Immature natural killer cell (primary cell): ENCODE measurements at regions not wholly inside any gene's neighbourhood (a gene's known extent, or its start where the extent isn't known, plus 50 kb on each side); places are given as distances from the start of the nearest gene placed in this dataset.

Experiments used
- DNase-seq, 3 donors: peaks; one replicate each; pipeline ENCODE4 v3.0.0; 2022; ENCODE audit warnings: mixed read lengths in 1 of 3
- H3K27ac Mint-ChIP-seq, 6 donors: one replicate each; pipeline ENCODE4 v1.8.0; 2020; ENCODE audit warnings: mixed read lengths in 6 of 6, mild to moderate bottlenecking in 5 of 6, inconsistent platforms in 4 of 6, moderate library complexity in 3 of 6
- H3K27me3 Mint-ChIP-seq, 3 donors: one replicate each; pipeline ENCODE4 v1.8.0; 2020 to 2021; ENCODE audit warnings: low read depth in 3 of 3, mild to moderate bottlenecking in 3 of 3, mixed read lengths in 3 of 3, moderate library complexity in 3 of 3, inconsistent platforms in 1 of 3
- H3K36me3 Mint-ChIP-seq, 3 donors: one replicate each; pipeline ENCODE4 v1.8.0; 2020; ENCODE audit warnings: mixed read lengths in 3 of 3, inconsistent platforms in 2 of 3, mild to moderate bottlenecking in 2 of 3
- H3K4me1 Mint-ChIP-seq, 2 donors: one replicate each; pipeline ENCODE4 v1.8.0; 2020; ENCODE audit warnings: inconsistent platforms in 2 of 2, mild to moderate bottlenecking in 2 of 2, mixed read lengths in 2 of 2, moderate library complexity in 1 of 2
- H3K4me3 Mint-ChIP-seq, 5 donors: one replicate each; pipeline ENCODE4 v1.8.0; 2020; ENCODE audit warnings: mild to moderate bottlenecking in 5 of 5, mixed read lengths in 5 of 5, inconsistent platforms in 3 of 5, moderate library complexity in 3 of 5
- H3K9me3 Mint-ChIP-seq, 6 donors: one replicate each; pipeline ENCODE4 v1.8.0; 2020; ENCODE audit warnings: mild to moderate bottlenecking in 6 of 6, mixed read lengths in 6 of 6, inconsistent platforms in 4 of 6, moderate library complexity in 3 of 6

DNA sequence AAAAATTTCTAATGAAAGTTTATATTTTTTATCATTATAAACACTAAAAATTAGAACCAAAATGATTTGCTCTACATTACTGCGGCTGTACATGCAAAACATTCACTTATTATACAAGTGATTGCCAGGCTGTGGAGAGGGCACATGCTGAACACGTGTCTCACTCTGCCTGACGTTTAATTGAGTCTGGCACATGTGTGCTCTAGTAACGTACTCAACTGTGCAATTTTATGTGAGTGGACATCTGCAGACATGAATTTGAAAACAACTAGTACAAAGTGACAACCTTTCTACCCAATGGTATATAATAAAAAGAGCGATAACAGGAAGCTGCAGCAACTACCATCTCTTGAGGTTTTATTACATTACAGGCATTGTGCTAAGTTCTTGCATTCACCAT, 341.4 kb downstream of the KLF12 start:
- Mint-ChIP-seq H3K4me3 (no peak overlapping the region), H3K9me3 (no peaks in the 10 kb centered on the region), H3K27ac (peak overlapping the region in 2 of 6 donors; percentile 39 to 60), H3K36me3 (peaks cover 0 to 3% (median 0%) of the 10 kb centered on the region in 3 donors), H3K4me1 (peaks cover 14 to 49% of the 10 kb centered on the region in 2 donors), H3K27me3 (peaks cover 0 to 6% (median 2%) of the 10 kb centered on the region in 3 donors)
- no peak for DNase-seq

DNA sequence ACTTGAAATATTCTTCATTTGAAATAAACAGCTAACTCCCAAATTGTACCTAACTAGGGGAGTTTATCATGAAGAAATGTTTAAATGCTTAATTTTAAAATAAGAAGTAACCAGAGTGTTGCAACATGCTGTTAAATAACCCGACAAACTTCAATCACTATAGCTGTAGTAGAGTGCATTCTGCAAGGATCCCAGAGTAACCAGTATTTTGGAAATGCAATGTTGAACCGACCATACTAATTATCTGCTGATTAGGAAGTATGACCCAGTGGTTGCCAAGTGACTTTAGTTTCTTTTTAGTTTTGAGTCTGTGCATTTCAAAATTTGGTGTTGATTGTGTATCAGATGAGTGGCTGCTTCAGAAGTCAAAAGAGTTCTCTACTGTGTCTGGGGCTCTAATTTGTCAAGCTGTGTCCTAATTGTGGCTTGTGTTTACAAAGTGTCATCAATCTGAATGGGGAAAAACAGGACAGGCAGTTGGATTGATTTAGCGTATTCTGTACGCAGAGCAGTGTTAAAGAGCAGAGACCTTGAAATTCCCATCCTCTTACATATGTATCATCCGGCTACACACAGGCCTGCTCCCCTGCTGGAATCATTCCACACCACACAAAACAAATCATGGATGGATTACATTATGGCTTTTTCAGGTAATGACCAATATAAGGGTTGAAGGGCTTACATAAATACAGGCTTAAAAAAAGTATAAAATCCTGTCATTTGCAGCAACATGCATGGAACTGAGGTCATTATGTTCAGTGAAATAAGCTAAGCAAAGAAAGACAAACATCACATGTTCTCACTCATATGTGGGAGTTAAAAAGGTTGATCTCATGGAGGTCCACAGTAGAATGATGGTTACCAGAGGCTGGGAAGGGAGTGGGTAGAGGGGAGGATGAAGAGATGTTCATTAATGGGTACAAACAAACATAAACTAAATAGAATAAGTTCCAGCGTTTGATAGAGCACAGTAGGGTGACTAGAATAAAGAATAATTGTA, 351.5 kb downstream of the KLF12 start:
- no peaks in the 10 kb centered on the region for H3K9me3 Mint-ChIP-seq
- H3K27me3 Mint-ChIP-seq, result peaks cover 0 to 3% (median 0%) of the 10 kb centered on the region in 3 donors
- H3K36me3 Mint-ChIP-seq, result peaks cover 5 to 23% (median 9%) of the 10 kb centered on the region in 3 donors
- H3K4me1 Mint-ChIP-seq, result peaks cover 19 to 50% of the 10 kb centered on the region in 2 donors
- H3K4me3 Mint-ChIP-seq, result no peak overlapping the region
- peak overlapping the region in 5 of 6 donors; percentile 8 to 61 (median 24) for H3K27ac Mint-ChIP-seq
- DNase-seq, result no peak

DNA sequence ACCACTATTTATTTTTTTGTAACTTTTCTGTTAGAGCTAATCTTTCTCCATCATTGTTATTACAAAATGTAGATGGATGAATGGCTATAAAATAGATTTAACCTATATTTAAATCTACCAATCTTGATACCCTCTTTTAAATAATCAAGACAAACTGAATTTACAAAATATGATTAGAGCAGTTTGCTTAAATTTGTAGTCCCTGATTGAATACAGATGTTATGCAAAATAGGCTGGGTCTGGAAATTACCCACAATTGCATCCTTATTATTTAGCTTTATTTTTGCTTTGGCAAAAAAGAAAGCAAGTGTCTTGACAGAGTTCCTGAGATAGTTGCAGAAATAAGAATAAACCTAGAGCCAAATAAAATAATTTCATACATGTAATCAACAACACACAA, 352.8 kb downstream of the KLF12 start:
- Mint-ChIP-seq H3K4me1 (peaks cover 24 to 50% of the 10 kb centered on the region in 2 donors), H3K36me3 (peaks cover 12 to 25% (median 14%) of the 10 kb centered on the region in 3 donors), H3K27ac (peak overlapping the region in 2 of 6 donors; percentile 9 to 26)

DNA sequence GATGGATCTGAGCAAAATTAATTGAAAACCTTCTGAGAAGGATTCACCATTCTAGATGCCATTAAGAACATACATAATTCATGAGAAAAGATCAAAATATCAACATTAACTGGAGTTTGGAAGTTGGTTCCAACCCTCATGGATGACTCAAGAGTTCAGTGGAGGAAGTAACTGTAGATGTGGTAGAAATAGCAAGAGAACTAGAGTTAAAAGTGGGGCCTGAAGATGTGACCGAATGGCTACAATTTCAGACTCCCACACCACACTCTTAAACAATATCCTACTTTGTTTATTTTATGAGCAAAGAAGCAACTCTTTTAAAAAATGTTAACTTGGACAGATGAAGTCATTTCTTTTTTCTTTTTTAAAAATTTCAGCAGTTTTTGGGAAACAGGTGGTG, 354.3 kb downstream of the KLF12 start:
- peaks cover 0 to 3% (median 2%) of the 10 kb centered on the region in 3 donors for H3K27me3 Mint-ChIP-seq
- no peaks in the 10 kb centered on the region for H3K9me3 Mint-ChIP-seq
- H3K4me3 Mint-ChIP-seq, result no peak overlapping the region
- H3K4me1 Mint-ChIP-seq, result peaks cover 24 to 44% of the 10 kb centered on the region in 2 donors
- DNase-seq, result no peak
- peak overlapping the region in 2 of 6 donors; percentile 7 to 41 for H3K27ac Mint-ChIP-seq
- peaks cover 10 to 22% (median 12%) of the 10 kb centered on the region in 3 donors for H3K36me3 Mint-ChIP-seq

More for the DNA sequence above, 352.8 kb downstream of the KLF12 start:
- Mint-ChIP-seq H3K9me3 (no peaks in the 10 kb centered on the region), H3K4me3 (no peak overlapping the region), H3K27me3 (peaks cover 0 to 3% (median 2%) of the 10 kb centered on the region in 3 donors)
- no peak for DNase-seq

DNA sequence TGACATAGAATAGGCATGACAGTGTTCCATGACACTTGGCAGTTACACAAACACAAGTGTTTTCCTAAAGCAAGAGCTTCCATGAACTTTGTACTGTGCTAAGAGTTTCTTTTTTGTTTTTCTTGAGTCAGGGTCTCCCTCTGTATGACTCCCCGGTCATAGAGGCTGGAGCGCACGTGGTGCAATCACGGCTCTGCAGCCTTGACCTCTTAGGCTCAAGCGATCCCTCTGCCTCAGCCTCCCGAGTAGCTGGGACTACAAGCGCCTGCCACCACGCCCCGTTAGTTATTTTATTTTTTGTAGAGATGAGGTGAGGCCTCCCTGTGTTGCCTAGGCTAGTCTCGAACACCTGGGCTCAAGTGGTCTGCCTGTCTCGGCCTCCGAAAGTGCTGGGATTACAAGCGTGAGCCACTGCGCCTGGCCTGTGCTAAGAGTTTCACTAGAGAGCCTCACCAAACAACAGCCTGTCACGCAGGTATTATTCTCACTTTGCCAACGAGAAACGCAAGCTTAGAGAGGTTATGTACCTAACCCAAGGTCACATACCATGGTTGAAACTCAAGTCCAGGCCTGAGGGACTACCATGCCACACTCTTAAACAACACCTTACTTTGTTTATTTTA, 355.9 kb downstream of the KLF12 start:
- no peak for DNase-seq
- no peaks in the 10 kb centered on the region for H3K9me3 Mint-ChIP-seq
- no peak overlapping the region for H3K4me3 Mint-ChIP-seq
- H3K4me1 Mint-ChIP-seq, result peaks cover 18 to 29% of the 10 kb centered on the region in 2 donors
- peaks cover 10 to 26% (median 12%) of the 10 kb centered on the region in 3 donors for H3K36me3 Mint-ChIP-seq
- peak overlapping the region in 1 of 6 donors; percentile 7 for H3K27ac Mint-ChIP-seq
- peaks cover 0 to 2% (median 0%) of the 10 kb centered on the region in 3 donors for H3K27me3 Mint-ChIP-seq

DNA sequence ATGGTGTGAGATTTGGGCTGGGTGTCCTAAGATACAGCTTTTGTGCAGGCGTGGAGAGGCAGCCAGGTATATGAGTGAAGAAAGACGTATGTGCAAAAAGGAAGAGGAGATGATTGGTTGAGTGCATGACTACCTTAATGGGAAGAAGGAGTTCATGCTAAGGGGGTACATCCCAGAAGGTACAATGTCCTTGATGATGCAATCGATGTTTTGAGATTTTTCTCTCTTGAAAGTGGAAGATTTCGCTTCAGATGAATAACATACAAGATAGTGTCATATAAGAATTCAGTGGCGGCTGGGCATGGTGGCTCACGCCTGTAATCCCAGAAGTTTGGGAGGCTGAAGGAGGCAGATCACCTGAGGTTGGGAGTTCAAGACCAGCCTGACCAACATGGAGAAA, 357.1 kb downstream of the KLF12 start:
- Mint-ChIP-seq H3K27me3 (peaks cover 0 to 2% (median 0%) of the 10 kb centered on the region in 3 donors), H3K4me3 (no peak overlapping the region), H3K27ac (peak overlapping the region in 2 of 6 donors; percentile 13 to 15), H3K4me1 (peaks cover 11 to 17% of the 10 kb centered on the region in 2 donors), H3K9me3 (no peaks in the 10 kb centered on the region), H3K36me3 (peaks cover 12 to 23% (median 16%) of the 10 kb centered on the region in 3 donors)
- no peak for DNase-seq

DNA sequence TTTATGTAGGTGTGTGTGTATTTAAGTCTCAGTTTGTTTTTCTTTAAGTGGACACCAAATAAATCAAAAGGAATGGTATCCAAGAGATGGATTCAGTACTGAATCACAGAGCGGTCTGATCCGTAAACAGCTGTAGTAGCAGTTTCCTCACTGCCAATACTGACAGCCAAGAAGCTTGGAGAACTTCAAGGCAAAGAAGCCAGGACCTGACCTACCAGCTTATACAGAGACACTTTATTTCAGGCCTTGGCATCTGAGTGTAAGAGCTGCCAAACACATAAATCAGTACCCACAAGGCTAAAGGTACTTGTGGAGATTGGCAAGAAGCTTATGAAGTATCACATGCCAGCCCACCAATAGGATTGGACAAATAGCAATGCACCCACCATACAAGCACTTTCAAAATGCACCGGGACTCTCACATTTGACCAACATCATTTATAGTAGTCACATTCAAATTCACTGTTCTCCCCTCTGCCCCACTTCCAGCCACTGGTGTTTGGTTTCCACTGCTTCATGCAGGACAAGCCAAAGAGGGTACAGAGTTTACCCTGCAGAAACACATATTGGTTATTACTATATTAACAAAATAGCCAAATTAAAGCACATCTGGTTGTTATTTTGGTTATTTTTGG, 357.9 kb downstream of the KLF12 start:
- peaks cover 8 to 9% of the 10 kb centered on the region in 2 donors for H3K4me1 Mint-ChIP-seq
- no peak overlapping the region for H3K4me3 Mint-ChIP-seq
- H3K36me3 Mint-ChIP-seq, result peaks cover 18 to 23% (median 20%) of the 10 kb centered on the region in 3 donors
- peak overlapping the region in 1 of 6 donors; percentile 15 for H3K27ac Mint-ChIP-seq
- DNase-seq, result no peak
- H3K27me3 Mint-ChIP-seq, result peaks cover 0 to 2% (median 0%) of the 10 kb centered on the region in 3 donors
- no peaks in the 10 kb centered on the region for H3K9me3 Mint-ChIP-seq

DNA sequence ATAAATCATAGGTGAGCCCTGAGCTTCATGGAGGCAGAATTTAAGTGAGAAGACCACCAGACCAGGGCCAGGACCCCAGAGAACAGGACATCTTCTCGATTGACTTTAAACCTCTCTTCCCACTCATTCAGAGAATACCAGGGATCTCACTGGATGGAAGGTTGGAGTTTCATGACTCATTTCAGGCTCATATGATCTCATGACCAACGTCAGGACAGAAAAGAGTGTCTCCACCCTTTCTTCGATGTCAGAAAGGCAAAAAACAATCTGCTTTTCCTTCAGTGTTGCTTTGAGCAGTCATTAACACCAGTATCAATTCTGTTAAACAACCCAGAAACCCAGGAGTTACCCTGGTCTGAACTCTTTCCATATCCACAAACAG, 361.0 kb downstream of the KLF12 start:
- no peak for DNase-seq
- peaks cover 0 to 2% (median 0%) of the 10 kb centered on the region in 3 donors for H3K27me3 Mint-ChIP-seq
- peak overlapping the region in 2 of 6 donors; percentile 2 to 12 for H3K27ac Mint-ChIP-seq
- no peaks in the 10 kb centered on the region for H3K9me3 Mint-ChIP-seq
- H3K36me3 Mint-ChIP-seq, result peaks cover 11 to 20% (median 13%) of the 10 kb centered on the region in 3 donors
- peaks cover 15 to 16% of the 10 kb centered on the region in 2 donors for H3K4me1 Mint-ChIP-seq
- no peak overlapping the region for H3K4me3 Mint-ChIP-seq

DNA sequence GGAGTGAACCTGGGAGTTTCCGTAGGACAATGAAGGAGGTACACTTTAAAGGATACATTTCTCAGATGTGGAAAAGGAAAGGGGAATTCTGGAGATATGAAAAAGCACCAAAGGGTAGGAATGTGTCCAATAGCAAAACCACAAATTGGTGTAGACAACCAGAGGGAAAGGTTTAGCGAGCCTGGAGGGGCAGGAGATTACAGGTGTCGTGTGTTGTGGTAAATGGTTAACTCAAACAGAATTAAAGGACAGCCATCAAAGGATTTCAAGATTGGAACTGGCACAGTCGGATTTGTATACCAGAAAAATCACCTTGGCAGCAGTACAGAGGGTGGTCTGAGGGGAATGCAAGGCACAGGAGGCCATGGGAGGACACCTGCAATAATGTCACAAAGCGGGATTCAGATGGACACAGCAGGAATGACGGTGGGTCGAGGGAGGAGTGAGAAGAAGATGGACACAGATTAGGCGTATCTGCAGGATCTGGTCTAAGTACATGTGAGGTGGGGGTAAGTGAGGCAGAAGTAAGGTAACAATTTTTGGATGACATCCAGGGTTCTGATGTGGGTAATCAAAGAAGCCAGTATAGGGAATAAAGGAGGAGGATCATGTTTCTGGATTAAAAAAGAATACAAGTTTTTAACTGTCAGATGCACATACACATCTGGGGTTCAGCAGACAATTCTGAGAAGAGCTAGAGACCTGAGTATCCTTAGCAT, 361.6 kb downstream of the KLF12 start:
- peaks cover 11 to 20% (median 13%) of the 10 kb centered on the region in 3 donors for H3K36me3 Mint-ChIP-seq
- no peaks in the 10 kb centered on the region for H3K9me3 Mint-ChIP-seq
- H3K4me3 Mint-ChIP-seq, result no peak overlapping the region
- H3K27ac Mint-ChIP-seq, result peak overlapping the region in 3 of 6 donors; percentile 9 to 58 (median 25)
- DNase-seq, result no peak
- H3K4me1 Mint-ChIP-seq, result peaks cover 20 to 21% of the 10 kb centered on the region in 2 donors
- peaks cover 0 to 2% (median 0%) of the 10 kb centered on the region in 3 donors for H3K27me3 Mint-ChIP-seq

DNA sequence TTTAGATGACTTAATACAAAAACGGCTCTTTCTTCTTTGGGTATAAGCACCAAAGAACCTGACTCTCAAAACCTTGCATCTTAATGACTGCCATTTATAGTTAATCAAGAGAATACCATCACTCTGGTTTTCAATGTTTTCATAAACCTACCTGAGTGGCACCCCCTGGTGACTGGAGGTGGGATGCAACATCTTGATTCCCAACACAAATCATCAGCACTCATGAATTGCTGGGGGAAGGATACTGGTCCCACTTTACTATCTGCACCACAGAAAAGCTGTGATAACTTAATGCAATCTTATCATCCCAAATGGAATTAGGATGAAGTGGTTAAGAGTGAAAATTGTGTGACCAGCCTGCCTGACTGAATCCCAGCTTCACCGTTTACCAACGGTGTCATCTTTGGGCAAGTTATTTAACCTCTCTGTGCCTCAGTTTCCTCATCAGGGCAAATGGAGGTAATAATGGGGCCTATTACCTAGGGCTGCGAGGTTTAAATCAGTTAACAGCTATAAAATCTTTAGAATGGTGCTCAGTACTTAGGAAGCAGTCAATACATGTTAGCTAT, 366.4 kb downstream of the KLF12 start:
- Mint-ChIP-seq H3K4me3 (peak overlapping the region in 2 of 5 donors; percentile 5 to 20), H3K27me3 (no peaks in the 10 kb centered on the region), H3K27ac (peak overlapping the region; percentile 90 to 98 (median 94)), H3K4me1 (peaks cover 53 to 67% of the 10 kb centered on the region in 2 donors), H3K9me3 (no peaks in the 10 kb centered on the region), H3K36me3 (peaks cover 3 to 13% (median 12%) of the 10 kb centered on the region in 3 donors)
- peak in 2 of 3 donors; percentile 18 to 25 for DNase-seq

DNA sequence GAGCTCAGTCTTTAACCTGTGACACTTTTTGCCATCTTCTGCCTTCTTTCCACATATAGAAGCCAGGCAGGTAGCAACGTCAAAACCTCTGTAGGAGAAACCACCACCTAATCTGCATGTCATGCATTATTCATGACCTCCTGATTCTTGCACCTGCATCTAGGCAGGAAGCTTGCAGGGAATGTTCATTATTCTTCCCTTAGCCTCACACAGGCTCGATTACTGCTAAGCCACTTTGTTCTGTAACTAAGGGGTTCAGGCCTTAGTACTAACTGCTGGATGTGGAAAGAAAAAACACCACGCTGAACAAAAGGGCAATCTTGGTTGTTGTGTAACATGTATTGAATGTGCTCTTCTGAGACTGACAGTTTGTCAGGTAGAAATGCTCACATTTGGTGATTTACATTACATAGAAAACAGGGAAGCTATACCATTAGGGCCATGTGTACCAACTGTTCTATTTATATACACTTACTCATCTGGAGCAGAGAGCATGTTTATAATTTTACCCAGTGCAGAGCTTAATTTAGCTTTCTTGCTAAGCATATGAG, 366.9 kb downstream of the KLF12 start:
- Mint-ChIP-seq H3K4me3 (peak overlapping the region in 3 of 5 donors; percentile 9 to 42 (median 20)), H3K4me1 (peaks cover 53 to 73% of the 10 kb centered on the region in 2 donors), H3K36me3 (peaks cover 8 to 12% (median 9%) of the 10 kb centered on the region in 3 donors), H3K27ac (peak overlapping the region; percentile 90 to 98 (median 94)), H3K9me3 (no peaks in the 10 kb centered on the region), H3K27me3 (no peaks in the 10 kb centered on the region)
- no peak for DNase-seq

DNA sequence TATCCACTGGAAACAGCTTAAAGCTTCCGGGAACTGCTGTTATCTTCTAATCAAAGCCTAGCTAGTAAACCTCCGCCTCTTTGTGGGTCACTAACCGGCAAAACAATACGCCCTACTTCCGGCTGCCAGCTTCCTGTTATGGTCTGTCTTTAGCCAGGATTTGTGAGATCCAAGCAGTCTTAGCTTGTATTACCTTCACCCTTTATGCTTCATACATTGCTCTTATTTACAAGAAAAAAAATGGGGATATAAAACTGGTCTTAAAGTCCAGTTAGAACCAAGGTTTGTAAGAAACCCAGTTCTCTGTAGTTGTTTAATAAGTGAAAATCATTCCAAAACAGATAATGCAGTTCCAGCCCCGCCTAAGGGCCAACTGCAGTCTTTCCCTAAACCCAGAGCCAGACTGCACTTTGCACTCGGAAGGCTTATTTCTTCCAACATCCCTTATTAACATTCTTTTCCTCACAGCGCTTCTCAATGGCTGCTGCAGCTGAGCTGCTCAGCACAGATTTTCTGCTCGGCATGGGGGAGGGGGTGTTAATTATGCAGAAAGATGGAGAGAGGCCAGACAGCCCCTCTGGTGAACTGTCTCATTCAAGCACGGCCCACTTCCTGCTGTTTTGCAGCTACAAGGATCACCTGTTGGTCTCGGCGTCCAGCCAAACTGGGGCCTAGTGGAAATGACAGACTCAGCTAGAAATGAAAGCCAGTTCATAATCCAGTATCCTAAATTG, 368.4 kb downstream of the KLF12 start:
- peak; percentile 70 to 74 (median 74) for DNase-seq
- peak overlapping the region; percentile 76 to 86 (median 81) for H3K4me3 Mint-ChIP-seq
- peaks cover 55 to 82% of the 10 kb centered on the region in 2 donors for H3K4me1 Mint-ChIP-seq
- H3K27me3 Mint-ChIP-seq, result no peaks in the 10 kb centered on the region
- H3K27ac Mint-ChIP-seq, result peak overlapping the region; percentile 94 to 98 (median 96)
- H3K9me3 Mint-ChIP-seq, result no peaks in the 10 kb centered on the region
- H3K36me3 Mint-ChIP-seq, result peaks cover 8 to 13% (median 11%) of the 10 kb centered on the region in 3 donors
